ENCODE measurements at regions not wholly inside any gene's neighbourhood (a gene's known extent, or its start where the extent isn't known, plus 50 kb on each side); places are given as distances from the start of the nearest gene placed in this dataset.

GRCh38 chr16:50479771-50480170 is 68.4 kb upstream of the NKD1 start:
- TF ChIP-seq RAD21 (IDR thresholded peaks at IDR 0.05; ENCODE audit: insufficient read depth, low read depth, low read length) (no peak), STAT1 (conservative IDR thresholded peaks at IDR 0.05) (no peak)
